ENCODE measurements at regions not wholly inside any gene's neighbourhood (a gene's known extent, or its start where the extent isn't known, plus 50 kb on each side); places are given as distances from the start of the nearest gene placed in this dataset.

GRCh38 chr6:18565231-18565630, 178.1 kb downstream of the RNF144B start:
- H2BK12ac ChIP-seq (ENCODE audit: low read depth, low read length): no peak overlapping the region
- H2AK5ac ChIP-seq (ENCODE audit: low read depth, low read length): no peak overlapping the region
- H3K4me2 ChIP-seq (ENCODE audit: insufficient read depth in 1 of 2, low read depth in 2 of 2, low read length in 2 of 2): no peak overlapping the region
- DNase-seq (ENCODE audit: low read depth in 1 of 2, low spot score in 2 of 2): no peak
- no peaks in the 10 kb centered on the region for H3K4me1 ChIP-seq (replicated peaks in 1 of 4; ENCODE audit: control insufficient read depth in 3 of 4, insufficient read depth in 4 of 4, low read length in 3 of 4)
- H3K79me2 ChIP-seq (ENCODE audit: control insufficient read depth in 1 of 2, insufficient read depth in 2 of 2, low read length in 2 of 2): no peaks in the 10 kb centered on the region
- H3K23me2 ChIP-seq (ENCODE audit: low read depth, low read length): peaks cover 2% of the 10 kb centered on the region; the same call in 1 of the 2 replicates
- no peak overlapping the region for H2BK15ac ChIP-seq (ENCODE audit: low read length)
- H2BK20ac ChIP-seq (ENCODE audit: low read length): no peak overlapping the region
- no peak overlapping the region for H4K5ac ChIP-seq (ENCODE audit: insufficient read length, low read depth, low read length)
- H4K8ac ChIP-seq (ENCODE audit: extremely low read depth, insufficient read depth, low read length): no peak overlapping the region
- H2AFZ ChIP-seq (ENCODE audit: low read length): no peak overlapping the region
- no peaks in the 10 kb centered on the region for H3K79me1 ChIP-seq (ENCODE audit: low read depth, low read length)
- no peak overlapping the region for H2BK5ac ChIP-seq (ENCODE audit: low read depth, low read length)
- H3K23ac ChIP-seq (ENCODE audit: insufficient read length): no peak overlapping the region
- 69% methylated on average over 1 of the region's 1 CpG; no CpG with 5 or more reads in 1 of the 2 experiments for WGBS, 2 experiments (ENCODE audit: extremely low coverage in 1 of 2, insufficient coverage in 1 of 2, insufficient read length in 1 of 2, insufficient replicate concordance in 2 of 2, low coverage in 1 of 2, low lambda C conversion rate in 2 of 2, missing lambda C conversion rate in 1 of 2)
- no peak overlapping the region for H3K14ac ChIP-seq (ENCODE audit: insufficient read length)
- no peak overlapping the region for H4K91ac ChIP-seq (replicated peaks; ENCODE audit: insufficient read length, low read length)
- H3K9me3 ChIP-seq (ENCODE audit: insufficient read depth in 2 of 2, low read depth in 1 of 2, low read length in 1 of 2): no peaks in the 10 kb centered on the region; a peak in 1 of 4 replicates
- H3K56ac ChIP-seq (replicated peaks; ENCODE audit: insufficient read length, low read depth, low read length): no peak overlapping the region
- H3K27ac ChIP-seq (ENCODE audit: low read depth, low read length): no peak overlapping the region
- no peak overlapping the region for H3K4me3 ChIP-seq (ENCODE audit: extremely low read depth in 1 of 4, insufficient read depth in 2 of 4, low read depth in 3 of 4, low read length in 4 of 4)
- no peaks in the 10 kb centered on the region for H4K20me1 ChIP-seq (replicated peaks in 1 of 2; ENCODE audit: control insufficient read depth in 1 of 2, insufficient read depth in 2 of 2, low read length in 2 of 2)
- ChIA-PET POLR2A (ENCODE audit: partially characterized antibody) (interaction anchor here (0.5 kb wide), 1 partner anchor 479 kb away, joined by 3 read pairs; no protein-coding TSS in a partner anchor), CTCF (ENCODE audit: partially characterized antibody) (no interaction called here)
- no peaks in the 10 kb centered on the region for H3K27me3 ChIP-seq (replicated peaks in 1 of 4; ENCODE audit: control insufficient read depth in 3 of 4, extremely low read depth in 1 of 4, insufficient read depth in 3 of 4, low read length in 3 of 4)
- H3K36me3 ChIP-seq (ENCODE audit: control insufficient read depth in 2 of 4, insufficient read depth in 4 of 4, low read length in 3 of 4): no peaks in the 10 kb centered on the region
- H2BK120ac ChIP-seq (replicated peaks; ENCODE audit: low read depth, low read length): no peak overlapping the region
- H3K18ac ChIP-seq (ENCODE audit: extremely low read depth, low read length): no peak overlapping the region
- no peak for FAIRE-seq
- H3K4ac ChIP-seq (replicated peaks; ENCODE audit: insufficient read length, low read depth, low read length): no peak overlapping the region
- no peak overlapping the region for H3K9ac ChIP-seq (replicated peaks in 1 of 4; ENCODE audit: extremely low read depth in 1 of 4, low read depth in 3 of 4, low read length in 3 of 4)
- no peak for TF ChIP-seq SP2 (IDR thresholded peaks at IDR 0.05; ENCODE audit: low read length)
- no peak for TF ChIP-seq GABPA (IDR thresholded peaks at IDR 0.05; ENCODE audit: borderline replicate concordance, insufficient read depth, low read length)

Measured in H1 (cell line).